ENCODE measurements at regions not wholly inside any gene's neighbourhood (a gene's known extent, or its start where the extent isn't known, plus 50 kb on each side); places are given as distances from the start of the nearest gene placed in this dataset.

GRCh38 chr5:171647043-171647903 lies 138.3 kb upstream of the SMIM23 start:
- TF ChIP-seq EP300 (IDR thresholded peaks at IDR 0.05; ENCODE audit: borderline replicate concordance): no peak
- TF ChIP-seq TAF1 (IDR thresholded peaks at IDR 0.05; ENCODE audit: low read depth): no peak
- TF ChIP-seq CREB1 (IDR thresholded peaks at IDR 0.05; ENCODE audit: low read depth): no peak
- no peak for TF ChIP-seq MAX (IDR thresholded peaks at IDR 0.05)
- TF ChIP-seq NFIC (IDR thresholded peaks at IDR 0.05): no peak
- TF ChIP-seq ZBTB7A (IDR thresholded peaks at IDR 0.05; ENCODE audit: low read depth): no peak
- no peak for TF ChIP-seq REST (IDR thresholded peaks at IDR 0.05; ENCODE audit: low read depth)
